IMR-90 (cell line): ENCODE measurements at regions not wholly inside any gene's neighbourhood (a gene's known extent, or its start where the extent isn't known, plus 50 kb on each side); places are given as distances from the start of the nearest gene placed in this dataset.

Experiments
- ATAC-seq: fragments of 200-7000 bp; cut with Tn5 transposase; 2 replicates; pipeline ENCODE4 v1.9.1; 2020; ENCODE audit warnings: low read depth, mild to moderate bottlenecking, moderate library complexity
- BruUV-seq: library from RNA; stranded (reverse); fragments of 400-500 nt; replicated peaks from 2 replicates; lab custom pipeline; 2021; lab: Mats Ljungman, UMichigan
- CTCF ChIA-PET: fragments of 300-600 bp; formaldehyde crosslinking; extraction: SDS; loops from one replicate; lab custom pipeline; 2021; ENCODE audit warnings: antibody characterized with exemption; lab: Yijun Ruan, JAX
- POLR2A ChIA-PET: fragments of 300-600 bp; sonication (Branson Sonifier 250); formaldehyde crosslinking; loops from one replicate; lab custom pipeline; 2022; ENCODE audit warnings: antibody characterized with exemption; ENCODE audit not compliant: unreplicated experiment; lab: Charles Lee
- DNase-seq: peaks from one replicate; pipeline ENCODE4 v3.0.0; 2013
- H2AFZ ChIP-seq: replicated peaks from 2 replicates; pipeline ENCODE3; 2013; ENCODE audit warnings: low read length, mild to moderate bottlenecking; ENCODE audit not compliant: poor library complexity
- H2AK5ac ChIP-seq: 2 replicates; pipeline ENCODE4 v1.6.1; 2013; ENCODE audit warnings: low read depth, low read length, inconsistent platforms
- H2AK9ac ChIP-seq: replicated peaks from 2 replicates; pipeline ENCODE3; 2013; ENCODE audit warnings: mild to moderate bottlenecking, low read depth, low read length, moderate library complexity; ENCODE audit not compliant: poor library complexity
- H2BK120ac ChIP-seq: 2 replicates; pipeline ENCODE4 v1.6.1; 2013; ENCODE audit warnings: low read depth, low read length, inconsistent platforms
- H2BK15ac ChIP-seq: 3 replicates; pipeline ENCODE4 v1.6.1; 2013; ENCODE audit warnings: low read depth, low read length, inconsistent platforms
- H2BK20ac ChIP-seq: 2 replicates; pipeline ENCODE4 v1.6.1; 2013; ENCODE audit warnings: low read depth, mild to moderate bottlenecking, inconsistent platforms, low read length, moderate library complexity
- H2BK5ac ChIP-seq: 2 replicates; pipeline ENCODE4 v1.6.1; 2013; ENCODE audit warnings: mild to moderate bottlenecking, low read depth, low read length, inconsistent platforms; ENCODE audit not compliant: poor library complexity, severe bottlenecking
- H3K14ac ChIP-seq: replicated peaks from 2 replicates; pipeline ENCODE4 v1.6.1; 2013; ENCODE audit warnings: low read depth, low read length, inconsistent platforms
- H3K18ac ChIP-seq: 2 replicates; pipeline ENCODE4 v1.6.1; 2013; ENCODE audit warnings: low read depth, low read length, control low read depth
- H3K23ac ChIP-seq: 2 replicates; pipeline ENCODE4 v1.6.1; 2013; ENCODE audit warnings: low read depth, low read length, inconsistent platforms
- H3K27ac ChIP-seq: 2 replicates; pipeline ENCODE4 v1.5.1; 2013; ENCODE audit warnings: mild to moderate bottlenecking, control low read depth, low read length; ENCODE audit not compliant: insufficient read depth
- H3K27me3 ChIP-seq: 2 replicates; pipeline ENCODE4 v1.6.1; 2013; ENCODE audit warnings: low read length; ENCODE audit not compliant: control insufficient read depth, insufficient read depth
- H3K36me3 ChIP-seq: 2 replicates; pipeline ENCODE4 v1.6.1; 2013; ENCODE audit warnings: low read length, mixed read lengths; ENCODE audit not compliant: control insufficient read depth, insufficient read depth
- H3K4ac ChIP-seq: 2 replicates; pipeline ENCODE4 v1.6.1; 2013; ENCODE audit warnings: low read depth, low read length, inconsistent platforms
- H3K4me1 ChIP-seq: 2 replicates; pipeline ENCODE4 v1.6.1; 2013; ENCODE audit warnings: low read length, mixed read lengths; ENCODE audit not compliant: control insufficient read depth, insufficient read depth
- H3K4me2 ChIP-seq: 2 replicates; pipeline ENCODE4 v1.6.1; 2013; ENCODE audit warnings: low read depth, mild to moderate bottlenecking, control low read depth, low read length, moderate library complexity
- H3K4me3 ChIP-seq: 2 replicates; pipeline ENCODE4 v1.5.1; 2013; ENCODE audit warnings: low read depth, mild to moderate bottlenecking, control low read depth, low read length, moderate library complexity; ENCODE audit not compliant: insufficient read depth
- H3K56ac ChIP-seq: 2 replicates; pipeline ENCODE4 v1.6.1; 2013; ENCODE audit warnings: low read length, inconsistent platforms; ENCODE audit not compliant: insufficient read depth; ENCODE audit errors: extremely low read depth
- H3K79me1 ChIP-seq, 2 experiments: 2 replicates each; pipeline ENCODE4 v1.6.1; 2013; ENCODE audit warnings: low read length in 2 of 2, inconsistent platforms in 1 of 2, low read depth in 1 of 2
- H3K9ac ChIP-seq: 2 replicates; pipeline ENCODE4 v1.6.1; 2013; ENCODE audit warnings: low read depth, low read length, control low read depth
- H3K9me1 ChIP-seq: 2 replicates; pipeline ENCODE4 v1.6.1; 2013; ENCODE audit warnings: low read length, inconsistent platforms; ENCODE audit not compliant: insufficient read depth
- H3K9me3 ChIP-seq: 2 replicates; pipeline ENCODE4 v1.6.1; 2013; ENCODE audit warnings: low read length; ENCODE audit not compliant: control insufficient read depth, insufficient read depth
- H4K20me1 ChIP-seq: 2 replicates; pipeline ENCODE4 v1.6.1; 2013; ENCODE audit warnings: low read length, inconsistent platforms; ENCODE audit not compliant: insufficient read depth
- H4K5ac ChIP-seq: 2 replicates; pipeline ENCODE4 v1.6.1; 2013; ENCODE audit warnings: mild to moderate bottlenecking, low read depth, low read length, control low read depth
- H4K8ac ChIP-seq, 2 experiments: 2 replicates each; pipeline ENCODE4 v1.6.1; 2013; ENCODE audit warnings: low read depth in 2 of 2, low read length in 2 of 2, control low read depth in 1 of 2, inconsistent platforms in 1 of 2
- H4K91ac ChIP-seq: 2 replicates; pipeline ENCODE4 v1.6.1; 2013; ENCODE audit warnings: low read depth, low read length, inconsistent platforms; ENCODE audit not compliant: insufficient read depth
- CEBPB ChIP-seq: IDR thresholded peaks from 2 replicates; pipeline ENCODE4 v1.6.1; 2012; ENCODE audit warnings: low read depth, low read length, improper control_type of control experiment
- FOS ChIP-seq: fragments of 150-350 bp; IDR thresholded peaks from 2 replicates; pipeline ENCODE4 v1.6.1; 2016; ENCODE audit warnings: low read depth, low read length
- MAZ ChIP-seq: IDR thresholded peaks from 2 replicates; pipeline ENCODE4 v1.6.1; 2012; ENCODE audit warnings: low read depth, mild to moderate bottlenecking, low read length, improper control_type of control experiment, moderate library complexity, borderline replicate concordance
- MXI1 ChIP-seq: IDR thresholded peaks from 2 replicates; pipeline ENCODE4 v1.6.1; 2012; ENCODE audit warnings: low read depth, mild to moderate bottlenecking, low read length, moderate library complexity, borderline replicate concordance
- POLR2A ChIP-seq: IDR thresholded peaks from 2 replicates; pipeline ENCODE4 v1.6.1; 2012; ENCODE audit warnings: mild to moderate bottlenecking, low read depth, low read length
- WGBS, 2 experiments: methylation state at CpG; one replicate each; pipeline versions ENCODE4 v1.1.5 to v1.1.7; 2013; ENCODE audit warnings: missing lambda C conversion rate in 2 of 2; ENCODE audit not compliant: insufficient read length in 1 of 2; ENCODE audit errors: extremely low coverage in 2 of 2; 5-methylcytosine and 5-hydroxymethylcytosine counted together
- dilution Hi-C: fragments of 300-500 bp; cut with HindIII; formaldehyde crosslinking; loops from one replicate; pipeline ENCODE4 v1.14.3; 2018; ENCODE audit warnings: low sequenced_read_pairs; ENCODE audit not compliant: unreplicated experiment
- in situ Hi-C: fragments of 300-500 bp; cut with MboI; formaldehyde crosslinking; loops from 3 replicates; pipeline ENCODE4 v1.14.3; 2019; ENCODE audit warnings: low sequenced_read_pairs, inconsistent platforms, mixed read lengths
- intact Hi-C: fragments of 100-400 bp; cut with micrococcal nuclease; formaldehyde crosslinking; loops from 2 replicates; pipeline ENCODE4 v1.10.0; 2022

DNA sequence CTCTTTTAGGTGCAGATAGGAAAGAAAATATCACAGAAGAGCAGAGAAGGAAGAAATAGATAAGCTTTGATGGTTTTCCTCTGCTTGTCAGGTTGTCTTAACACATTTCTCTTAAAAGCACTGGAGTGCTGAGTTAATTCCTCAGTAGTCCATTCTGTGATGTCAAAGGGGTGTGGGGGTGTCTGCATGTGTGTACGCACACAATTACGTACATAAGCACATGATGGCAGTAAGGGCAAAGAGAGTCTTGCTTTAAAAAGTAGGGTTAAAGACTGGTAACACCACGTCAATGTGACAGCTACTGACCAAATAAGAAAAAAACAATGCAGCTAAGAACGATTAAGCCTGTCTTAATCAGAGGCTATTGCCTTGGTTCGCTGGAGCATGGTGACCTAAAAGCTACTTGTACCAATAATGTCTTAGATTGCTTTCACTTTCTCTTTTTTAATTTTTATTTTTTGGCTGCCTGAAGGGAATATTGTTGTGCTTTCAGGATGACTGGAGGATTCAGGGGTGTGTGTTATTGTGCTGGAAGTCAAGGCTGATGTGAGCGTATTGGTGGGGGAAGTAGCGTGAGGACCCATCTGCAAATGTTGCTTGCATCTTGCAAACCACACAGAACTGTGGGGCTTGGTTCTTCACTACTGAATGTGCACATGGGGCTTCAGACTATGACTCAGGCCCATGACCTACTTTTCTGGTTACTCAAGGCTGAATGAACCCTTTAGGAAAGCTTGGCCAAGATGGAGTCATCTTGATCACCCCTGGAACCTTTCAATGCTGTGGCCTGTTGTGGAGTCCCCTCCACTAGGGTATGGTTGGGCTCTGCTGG lies 417.8 kb upstream of the TPM1 start:
- Histone ChIP-seq H3K18ac (peak overlapping the region; percentile 24; the same call in 1 of the 2 replicates), H2AK9ac (peak overlapping the region; percentile 52), H3K9me1 (peaks cover 6% of the 10 kb centered on the region), H3K4ac (no peak overlapping the region), H3K56ac (no peak overlapping the region), H3K27ac (no peak overlapping the region), H2BK120ac (no peak overlapping the region), H3K9ac (peak overlapping the region; percentile 57; the same call in 1 of the 2 replicates), H3K36me3 (no peaks in the 10 kb centered on the region), H3K9me3 (no peaks in the 10 kb centered on the region), H3K27me3 (no peaks in the 10 kb centered on the region), H3K23ac (no peak overlapping the region), H4K5ac (peak overlapping the region; percentile 49; the same call in 1 of the 2 replicates), H4K20me1 (no peaks in the 10 kb centered on the region), H3K14ac (peak overlapping the region; percentile 87; the same call in 1 of the 2 replicates), H3K4me2 (peak overlapping the region; percentile 98), H3K4me1 (peaks cover 9% of the 10 kb centered on the region), H4K8ac (0 out of 4 replicates have a peak overlapping the region, but pooled peaks of 1 of the 2 experiments have one; percentile 14), H3K4me3 (peak overlapping the region; percentile 33; the same call in 1 of the 2 replicates), H2AFZ (peak overlapping the region; percentile 40), H2BK20ac (peak overlapping the region; percentile 48; the same call in 1 of the 2 replicates), H4K91ac (no peak overlapping the region), H2AK5ac (peak overlapping the region; percentile 69; the same call in 1 of the 2 replicates), H3K79me1 (peaks cover 4 to 10% of the 10 kb centered on the region in 2 experiments; a peak in 1 of 4 replicates), H2BK15ac (no peak overlapping the region), H2BK5ac (peak overlapping the region; percentile 50)
- in situ Hi-C loops (no loop called here), dilution Hi-C loops (no loop called here), intact Hi-C loops (no loop called here)
- ChIA-PET CTCF (no interaction called here), POLR2A (no interaction called here)
- TF ChIP-seq MXI1, result no peak
- TF ChIP-seq MAZ, result no peak
- TF ChIP-seq POLR2A, result no peak
- TF ChIP-seq CEBPB, result peak; percentile 27; the same call in 1 of the 2 replicates
- 0 out of 2 replicates have a peak, but pooled peaks have one; percentile 14 for TF ChIP-seq FOS
- BruUV-seq, result no TSS peak
- peak; percentile 81 for ATAC-seq
- WGBS, 2 experiments, result no CpG with 5 or more reads among the region's 7 CpGs
- peak; percentile 74 for DNase-seq
